ENCODE measurements at regions not wholly inside any gene's neighbourhood (a gene's known extent, or its start where the extent isn't known, plus 50 kb on each side); places are given as distances from the start of the nearest gene placed in this dataset.

DNA sequence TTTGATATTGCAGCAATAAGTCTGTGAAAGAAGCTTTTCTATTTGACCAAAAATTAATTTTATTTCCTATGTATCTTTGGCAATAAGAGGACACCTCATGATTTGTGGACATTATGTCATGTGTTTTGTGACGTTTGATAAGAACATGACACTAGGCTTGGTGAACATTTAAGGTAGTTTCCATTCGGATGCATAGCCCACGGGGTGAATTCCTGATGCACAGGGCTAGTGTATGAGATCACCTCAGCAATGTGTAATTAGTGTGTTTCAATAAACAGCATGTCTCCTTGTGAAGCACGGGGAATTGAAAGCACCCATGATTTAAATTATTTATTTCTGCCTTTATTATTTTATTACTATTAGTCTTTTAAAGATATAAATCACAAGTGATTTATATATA, 146.1 kb upstream of the LINC00305 start:
- H3K9me3 ChIP-seq = no peaks in the 10 kb centered on the region
- H3K36me3 ChIP-seq = no peaks in the 10 kb centered on the region
- H3K4me1 ChIP-seq (ENCODE audit: control insufficient read depth in 1 of 2, insufficient read depth in 1 of 2, low read depth in 1 of 2, low read length in 1 of 2) = no peaks in the 10 kb centered on the region
- no peaks in the 10 kb centered on the region for H3K27me3 ChIP-seq
- no peak overlapping the region for H3K27ac ChIP-seq
- no peak overlapping the region for H3K4me3 ChIP-seq (ENCODE audit: low read depth in 1 of 2, low read length in 1 of 2)
- TF ChIP-seq, protein P1, sequence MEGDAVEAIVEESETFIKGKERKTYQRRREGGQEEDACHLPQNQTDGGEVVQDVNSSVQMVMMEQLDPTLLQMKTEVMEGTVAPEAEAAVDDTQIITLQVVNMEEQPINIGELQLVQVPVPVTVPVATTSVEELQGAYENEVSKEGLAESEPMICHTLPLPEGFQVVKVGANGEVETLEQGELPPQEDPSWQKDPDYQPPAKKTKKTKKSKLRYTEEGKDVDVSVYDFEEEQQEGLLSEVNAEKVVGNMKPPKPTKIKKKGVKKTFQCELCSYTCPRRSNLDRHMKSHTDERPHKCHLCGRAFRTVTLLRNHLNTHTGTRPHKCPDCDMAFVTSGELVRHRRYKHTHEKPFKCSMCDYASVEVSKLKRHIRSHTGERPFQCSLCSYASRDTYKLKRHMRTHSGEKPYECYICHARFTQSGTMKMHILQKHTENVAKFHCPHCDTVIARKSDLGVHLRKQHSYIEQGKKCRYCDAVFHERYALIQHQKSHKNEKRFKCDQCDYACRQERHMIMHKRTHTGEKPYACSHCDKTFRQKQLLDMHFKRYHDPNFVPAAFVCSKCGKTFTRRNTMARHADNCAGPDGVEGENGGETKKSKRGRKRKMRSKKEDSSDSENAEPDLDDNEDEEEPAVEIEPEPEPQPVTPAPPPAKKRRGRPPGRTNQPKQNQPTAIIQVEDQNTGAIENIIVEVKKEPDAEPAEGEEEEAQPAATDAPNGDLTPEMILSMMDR (IDR thresholded peaks at IDR 0.05) = no peak

DNA sequence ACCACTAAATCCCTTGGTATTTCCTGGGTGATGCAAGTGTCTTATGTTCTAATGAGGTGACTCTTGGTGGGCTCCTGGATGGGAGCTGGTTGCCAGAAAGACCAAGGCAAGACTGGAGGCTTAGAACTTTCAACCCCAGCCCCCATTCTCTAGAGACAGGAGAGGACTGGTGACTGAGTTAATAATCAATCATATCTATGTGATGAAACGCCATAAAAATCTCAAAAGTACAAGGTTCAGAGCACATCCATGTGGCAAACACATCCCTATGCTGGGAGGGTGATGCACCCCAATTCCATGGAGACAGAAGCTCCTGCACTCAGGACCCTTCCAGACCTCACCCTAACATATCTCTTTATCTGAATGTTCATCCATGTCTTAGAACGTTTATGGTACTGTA, 139.5 kb upstream of the LINC00305 start:
- Histone ChIP-seq H3K27me3 (no peaks in the 10 kb centered on the region), H3K27ac (no peak overlapping the region), H3K9me3 (no peaks in the 10 kb centered on the region), H3K36me3 (no peaks in the 10 kb centered on the region), H3K4me3 (ENCODE audit: low read depth in 1 of 2, low read length in 1 of 2) (no peak overlapping the region), H3K4me1 (ENCODE audit: control insufficient read depth in 1 of 2, insufficient read depth in 1 of 2, low read depth in 1 of 2, low read length in 1 of 2) (no peaks in the 10 kb centered on the region)
- TF ChIP-seq, protein P1 (IDR thresholded peaks at IDR 0.05) = no peak

DNA sequence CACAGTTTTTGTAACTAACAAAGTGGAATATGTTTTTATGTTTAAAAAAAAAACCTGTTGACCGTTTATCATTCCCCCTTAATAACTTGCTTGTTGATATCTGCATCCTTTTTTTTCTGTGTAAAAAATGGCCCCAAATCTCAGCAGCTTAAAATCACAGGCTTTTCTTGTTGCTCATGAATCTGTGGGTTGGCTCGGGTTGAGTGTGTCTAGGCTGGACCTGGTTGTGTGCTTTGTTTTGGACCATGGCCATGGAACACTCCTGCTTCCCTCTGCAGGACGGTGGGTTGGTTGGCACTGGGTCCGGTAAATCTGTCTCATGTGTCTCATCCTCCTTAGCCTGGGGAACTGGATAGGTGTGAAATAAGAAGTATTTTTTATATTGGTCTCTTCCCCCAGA, 139.0 kb upstream of the LINC00305 start:
- TF ChIP-seq, protein P1 (IDR thresholded peaks at IDR 0.05) = no peak

DNA sequence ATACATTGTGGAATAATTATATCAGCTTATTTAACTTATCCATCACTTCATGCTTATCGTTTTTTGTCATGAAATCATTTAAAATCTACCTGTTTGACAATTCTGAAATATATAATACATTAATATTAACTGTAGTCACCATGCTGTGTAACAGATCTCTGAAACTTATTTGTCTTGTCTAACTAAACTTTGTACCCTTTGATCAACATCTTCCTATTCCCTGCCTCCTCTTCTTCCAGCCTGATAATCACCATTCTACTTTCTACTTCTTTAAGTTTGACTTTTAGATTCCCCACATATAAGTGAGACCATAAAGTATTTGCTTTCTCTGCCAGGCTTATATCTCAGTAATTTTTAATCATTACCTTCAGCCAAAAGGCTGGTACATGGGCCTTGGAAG, 134.2 kb upstream of the LINC00305 start:
- Histone ChIP-seq H3K9me3 (no peaks in the 10 kb centered on the region), H3K27ac (no peak overlapping the region), H3K27me3 (no peaks in the 10 kb centered on the region), H3K4me3 (ENCODE audit: low read depth in 1 of 2, low read length in 1 of 2) (no peak overlapping the region), H3K4me1 (ENCODE audit: control insufficient read depth in 1 of 2, insufficient read depth in 1 of 2, low read depth in 1 of 2, low read length in 1 of 2) (no peaks in the 10 kb centered on the region), H3K36me3 (no peaks in the 10 kb centered on the region)
- TF ChIP-seq, protein P1 (IDR thresholded peaks at IDR 0.05) = no peak

More for the DNA sequence above, 139.0 kb upstream of the LINC00305 start:
- Histone ChIP-seq H3K27me3 (no peaks in the 10 kb centered on the region), H3K27ac (no peak overlapping the region), H3K9me3 (no peaks in the 10 kb centered on the region), H3K4me1 (ENCODE audit: control insufficient read depth in 1 of 2, insufficient read depth in 1 of 2, low read depth in 1 of 2, low read length in 1 of 2) (no peaks in the 10 kb centered on the region), H3K4me3 (ENCODE audit: low read depth in 1 of 2, low read length in 1 of 2) (no peak overlapping the region), H3K36me3 (no peaks in the 10 kb centered on the region)

DNA sequence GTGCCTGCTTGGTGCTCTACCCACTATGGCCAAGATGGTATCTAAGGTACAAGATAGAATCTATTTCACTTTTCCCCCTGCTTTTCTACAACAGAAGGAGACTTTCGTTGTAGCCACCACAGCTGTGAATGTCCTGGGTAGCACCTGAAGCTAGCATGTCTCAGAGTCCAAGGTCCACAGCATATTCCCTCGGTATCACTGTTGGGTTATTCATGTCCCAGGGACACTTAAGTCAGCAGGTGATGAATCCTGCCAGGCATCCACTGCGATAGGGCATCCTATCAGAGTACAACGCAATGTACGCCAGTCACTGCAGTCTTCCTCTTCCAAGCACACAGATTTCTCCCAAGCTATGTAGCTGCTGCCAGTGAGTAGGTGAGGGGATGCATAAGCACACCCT, 129.1 kb upstream of the LINC00305 start:
- Histone ChIP-seq H3K27me3 (no peaks in the 10 kb centered on the region), H3K27ac (no peak overlapping the region), H3K4me3 (ENCODE audit: low read depth in 1 of 2, low read length in 1 of 2) (no peak overlapping the region), H3K9me3 (no peaks in the 10 kb centered on the region), H3K4me1 (ENCODE audit: control insufficient read depth in 1 of 2, insufficient read depth in 1 of 2, low read depth in 1 of 2, low read length in 1 of 2) (no peaks in the 10 kb centered on the region), H3K36me3 (no peaks in the 10 kb centered on the region)
- TF ChIP-seq, protein P1 (IDR thresholded peaks at IDR 0.05) = no peak
